ENCODE measurements at regions not wholly inside any gene's neighbourhood (a gene's known extent, or its start where the extent isn't known, plus 50 kb on each side); places are given as distances from the start of the nearest gene placed in this dataset.
"Not testable (repeated sequence)": the region's sequence is repeated elsewhere in the genome, so short reads cannot be mapped to it uniquely, and the experiment has no call there.

- no peak overlapping the region for H3K27ac Mint-ChIP-seq
- peaks cover 18% of the 10 kb centered on the region for H3K27me3 Mint-ChIP-seq
- no peaks in the 10 kb centered on the region for H3K9me3 ChIP-seq (ENCODE audit: control insufficient read depth, low read length, poor library complexity, severe bottlenecking)
- DNase-seq (no peak), ATAC-seq (no peak)
- no peak overlapping the region for H3K4me3 Mint-ChIP-seq
- H3K4me1 Mint-ChIP-seq, result no peaks in the 10 kb centered on the region
- no peaks in the 10 kb centered on the region for H3K36me3 Mint-ChIP-seq (ENCODE audit: low read depth)
These were observed 171.1 kb downstream of the ABCC12 start for GRCh38 chr16:47984669-47985068.

- Mint-ChIP-seq H3K4me3 (no peak overlapping the region), H3K36me3 (ENCODE audit: low read depth) (no peaks in the 10 kb centered on the region), H3K4me1 (no peaks in the 10 kb centered on the region), H3K27me3 (peaks cover 22% of the 10 kb centered on the region), H3K27ac (no peak overlapping the region)
- no peaks in the 10 kb centered on the region for H3K9me3 ChIP-seq (ENCODE audit: control insufficient read depth, low read length, poor library complexity, severe bottlenecking)
- no peak for DNase-seq
- no peak for ATAC-seq
These were observed 171.7 kb downstream of the ABCC12 start for GRCh38 chr16:47983999-47984580.

- Mint-ChIP-seq H3K4me3 (no peak overlapping the region), H3K27ac (no peak overlapping the region), H3K4me1 (no peaks in the 10 kb centered on the region), H3K36me3 (ENCODE audit: low read depth) (no peaks in the 10 kb centered on the region), H3K27me3 (peaks cover 23% of the 10 kb centered on the region)
- DNase-seq (no peak), ATAC-seq (no peak)
- H3K9me3 ChIP-seq (ENCODE audit: control insufficient read depth, low read length, poor library complexity, severe bottlenecking), result no peaks in the 10 kb centered on the region
These were observed 175.6 kb downstream of the ABCC12 start for GRCh38 chr16:47980212-47980611.

- H3K4me3 Mint-ChIP-seq, result no peak overlapping the region
- no peaks in the 10 kb centered on the region for H3K36me3 Mint-ChIP-seq (ENCODE audit: low read depth)
- no peak overlapping the region for H3K27ac Mint-ChIP-seq
- no peaks in the 10 kb centered on the region for H3K4me1 Mint-ChIP-seq
- DNase-seq (no peak), ATAC-seq (no peak)
- H3K9me3 ChIP-seq (ENCODE audit: control insufficient read depth, low read length, poor library complexity, severe bottlenecking), result no peaks in the 10 kb centered on the region
- H3K27me3 Mint-ChIP-seq, result peaks cover 23% of the 10 kb centered on the region
These were observed 176.1 kb downstream of the ABCC12 start for GRCh38 chr16:47979616-47980182.

GRCh38 chr16:47979164-47979520 is 176.7 kb downstream of the ABCC12 start:
- peaks cover 23% of the 10 kb centered on the region for H3K27me3 Mint-ChIP-seq
- H3K27ac Mint-ChIP-seq, result no peak overlapping the region
- no peak for ATAC-seq

GRCh38 chr16:47978491-47979163 is 177.2 kb downstream of the ABCC12 start:
- no peaks in the 10 kb centered on the region for H3K36me3 Mint-ChIP-seq (ENCODE audit: low read depth)
- H3K9me3 ChIP-seq (ENCODE audit: control insufficient read depth, low read length, poor library complexity, severe bottlenecking), result no peaks in the 10 kb centered on the region
- peaks cover 23% of the 10 kb centered on the region for H3K27me3 Mint-ChIP-seq
- H3K4me1 Mint-ChIP-seq, result no peaks in the 10 kb centered on the region
- H3K27ac Mint-ChIP-seq, result no peak overlapping the region
- ATAC-seq, result no peak
- no peak for DNase-seq
- H3K4me3 Mint-ChIP-seq, result no peak overlapping the region

More at GRCh38 chr16:47979164-47979520, 176.7 kb downstream of the ABCC12 start:
- H3K4me3 Mint-ChIP-seq, result no peak overlapping the region
- no peaks in the 10 kb centered on the region for H3K36me3 Mint-ChIP-seq (ENCODE audit: low read depth)
- no peak for DNase-seq
- H3K9me3 ChIP-seq (ENCODE audit: control insufficient read depth, low read length, poor library complexity, severe bottlenecking), result no peaks in the 10 kb centered on the region
- no peaks in the 10 kb centered on the region for H3K4me1 Mint-ChIP-seq

GRCh38 chr16:47977802-47978201 is 178.0 kb downstream of the ABCC12 start:
- Mint-ChIP-seq H3K27me3 (peaks cover 19% of the 10 kb centered on the region), H3K27ac (no peak overlapping the region), H3K4me3 (no peak overlapping the region), H3K4me1 (no peaks in the 10 kb centered on the region), H3K36me3 (ENCODE audit: low read depth) (no peaks in the 10 kb centered on the region)
- no peaks in the 10 kb centered on the region for H3K9me3 ChIP-seq (ENCODE audit: control insufficient read depth, low read length, poor library complexity, severe bottlenecking)
- ATAC-seq, result no peak
- no peak for DNase-seq

- Mint-ChIP-seq H3K27me3 (peaks cover 18% of the 10 kb centered on the region), H3K27ac (no peak overlapping the region), H3K4me3 (no peak overlapping the region), H3K4me1 (no peaks in the 10 kb centered on the region), H3K36me3 (ENCODE audit: low read depth) (no peaks in the 10 kb centered on the region)
- DNase-seq (no peak), ATAC-seq (no peak)
- H3K9me3 ChIP-seq (ENCODE audit: control insufficient read depth, low read length, poor library complexity, severe bottlenecking), result no peaks in the 10 kb centered on the region
These were observed 179.1 kb downstream of the ABCC12 start for GRCh38 chr16:47976636-47977210.

GRCh38 chr16:47974971-47975370 is 180.8 kb downstream of the ABCC12 start:
- H3K9me3 ChIP-seq (ENCODE audit: control insufficient read depth, low read length, poor library complexity, severe bottlenecking); H3K36me3 Mint-ChIP-seq (ENCODE audit: low read depth); H3K4me3 Mint-ChIP-seq; DNase-seq; H3K4me1 Mint-ChIP-seq; H3K27ac Mint-ChIP-seq; ATAC-seq: not testable (repeated sequence)
- H3K27me3 Mint-ChIP-seq, result peaks cover 13% of the 10 kb centered on the region

- no peak overlapping the region for H3K4me3 Mint-ChIP-seq
These were observed 182.2 kb downstream of the ABCC12 start for GRCh38 chr16:47973552-47973951.

GRCh38 chr16:47972246-47972985 is 183.4 kb downstream of the ABCC12 start:
- no peak for ATAC-seq
- Mint-ChIP-seq H3K27ac (no peak overlapping the region), H3K4me1 (no peaks in the 10 kb centered on the region), H3K4me3 (no peak overlapping the region), H3K36me3 (ENCODE audit: low read depth) (no peaks in the 10 kb centered on the region), H3K27me3 (peaks cover 6% of the 10 kb centered on the region)
- H3K9me3 ChIP-seq (ENCODE audit: control insufficient read depth, low read length, poor library complexity, severe bottlenecking), result no peaks in the 10 kb centered on the region
- no peak for DNase-seq

More at GRCh38 chr16:47973552-47973951, 182.2 kb downstream of the ABCC12 start:
- Mint-ChIP-seq H3K4me1 (no peaks in the 10 kb centered on the region), H3K27me3 (peaks cover 6% of the 10 kb centered on the region), H3K36me3 (ENCODE audit: low read depth) (no peaks in the 10 kb centered on the region), H3K27ac (no peak overlapping the region)
- DNase-seq, result no peak
- no peaks in the 10 kb centered on the region for H3K9me3 ChIP-seq (ENCODE audit: control insufficient read depth, low read length, poor library complexity, severe bottlenecking)
- no peak for ATAC-seq

GRCh38 chr16:47971225-47971624 is 184.6 kb downstream of the ABCC12 start:
- no peaks in the 10 kb centered on the region for H3K9me3 ChIP-seq (ENCODE audit: control insufficient read depth, low read length, poor library complexity, severe bottlenecking)
- no peak for ATAC-seq
- DNase-seq, result no peak
- Mint-ChIP-seq H3K27ac (no peak overlapping the region), H3K4me1 (no peaks in the 10 kb centered on the region), H3K4me3 (no peak overlapping the region), H3K27me3 (no peaks in the 10 kb centered on the region), H3K36me3 (ENCODE audit: low read depth) (no peaks in the 10 kb centered on the region)

GRCh38 chr16:47970291-47970931 is 185.4 kb downstream of the ABCC12 start:
- ATAC-seq, result no peak
- Mint-ChIP-seq H3K27me3 (no peaks in the 10 kb centered on the region), H3K4me1 (no peaks in the 10 kb centered on the region), H3K27ac (no peak overlapping the region), H3K4me3 (no peak overlapping the region), H3K36me3 (ENCODE audit: low read depth) (no peaks in the 10 kb centered on the region)
- H3K9me3 ChIP-seq (ENCODE audit: control insufficient read depth, low read length, poor library complexity, severe bottlenecking), result no peaks in the 10 kb centered on the region
- DNase-seq, result no peak
